AG04449 (cell line): ENCODE measurements at regions not wholly inside any gene's neighbourhood (a gene's known extent, or its start where the extent isn't known, plus 50 kb on each side); places are given as distances from the start of the nearest gene placed in this dataset.
"Not testable (repeated sequence)": the region's sequence is repeated elsewhere in the genome, so short reads cannot be mapped to it uniquely, and the experiment has no call there.

Experiments
- CTCF ChIA-PET: fragments of 350-600 bp; formaldehyde crosslinking; extraction: SDS; loops from one replicate; lab custom pipeline; 2021; ENCODE audit warnings: antibody characterized with exemption; lab: Yijun Ruan, JAX
- POLR2A ChIA-PET: fragments of 400-600, 350-600 bp; formaldehyde crosslinking; extraction: SDS; loops from one replicate; lab custom pipeline; 2020; ENCODE audit warnings: antibody characterized with exemption, inconsistent platforms; lab: Yijun Ruan, JAX
- DNase-seq: peaks from one replicate; pipeline ENCODE4 v3.0.0-alpha.2; 2010; ENCODE audit warnings: low read depth, low spot score
- H3K4me3 ChIP-seq: 2 replicates; pipeline ENCODE4 v1.5.1; 2011; ENCODE audit warnings: low read depth, mild to moderate bottlenecking, control low read depth, low read length
- CTCF ChIP-seq: IDR thresholded peaks from one replicate; pipeline ENCODE4 v1.5.1; 2011; ENCODE audit warnings: mild to moderate bottlenecking, moderate library complexity, low read length, control low read depth, inconsistent platforms; ENCODE audit not compliant: insufficient read depth; ENCODE audit errors: missing control alignments

GRCh38 chr12:83574142-83574541 is 887.4 kb downstream of the TMTC2 start:
- no peak for DNase-seq
- POLR2A ChIA-PET: no interaction called here
- H3K4me3 ChIP-seq: no peak overlapping the region
- TF ChIP-seq CTCF: no peak
- CTCF ChIA-PET: no interaction called here

- TF ChIP-seq CTCF: no peak
- no peak for DNase-seq
- no peak overlapping the region for H3K4me3 ChIP-seq
- CTCF ChIA-PET: no interaction called here
- POLR2A ChIA-PET: no interaction called here
Observed at GRCh38 chr12:83573671-83574070, 887.0 kb downstream of the TMTC2 start.

- ChIA-PET CTCF (no interaction called here), POLR2A (no interaction called here)
- no peak for DNase-seq
- no peak overlapping the region for H3K4me3 ChIP-seq
- TF ChIP-seq CTCF: no peak
Observed at GRCh38 chr12:83559650-83560049, 872.9 kb downstream of the TMTC2 start.

- CTCF ChIA-PET, POLR2A ChIA-PET, DNase-seq, H3K4me3 ChIP-seq: not testable (repeated sequence)
Observed at GRCh38 chr12:83556040-83556439, 869.3 kb downstream of the TMTC2 start.

GRCh38 chr12:83541446-83541845 is 854.7 kb downstream of the TMTC2 start:
- no peak for TF ChIP-seq CTCF
- ChIA-PET POLR2A (no interaction called here), CTCF (no interaction called here)

GRCh38 chr12:83538361-83538965 is 851.8 kb downstream of the TMTC2 start:
- POLR2A ChIA-PET: no interaction called here
- DNase-seq: no peak
- H3K4me3 ChIP-seq: no peak overlapping the region
- CTCF ChIA-PET: no interaction called here
- TF ChIP-seq CTCF: no peak

More at GRCh38 chr12:83541446-83541845, 854.7 kb downstream of the TMTC2 start:
- H3K4me3 ChIP-seq: no peak overlapping the region
- DNase-seq: no peak

- no peak for DNase-seq
- POLR2A ChIA-PET: no interaction called here
- CTCF ChIA-PET: no interaction called here
- H3K4me3 ChIP-seq: no peak overlapping the region
- TF ChIP-seq CTCF: no peak
Observed at GRCh38 chr12:83537428-83538053, 850.8 kb downstream of the TMTC2 start.
